Uterus (tissue), 3 donors: ENCODE measurements at regions not wholly inside any gene's neighbourhood (a gene's known extent, or its start where the extent isn't known, plus 50 kb on each side); places are given as distances from the start of the nearest gene placed in this dataset.
"Not testable (repeated sequence)": the region's sequence is repeated elsewhere in the genome, so short reads cannot be mapped to it uniquely, and the experiment has no call there.

ENCODE experiments used
- DNase-seq, 2 donors: peaks; one replicate each; pipeline ENCODE4 v3.0.0-alpha.2; 2019 to 2020
- H3K27ac ChIP-seq, 2 donors: fragments of 200-600 bp; sonication (generic); 1 replicate in 1 of 2; 2 replicates in 1 of 2; pipeline ENCODE4 v1.5.1; 2016 to 2018
- H3K27me3 ChIP-seq, 2 donors: fragments of 200-600 bp; sonication (generic); one replicate each; pipeline ENCODE4 v1.5.1; 2018 to 2019; ENCODE audit warnings: control low read depth in 1 of 2
- H3K36me3 ChIP-seq, 2 donors: fragments of 200-600 bp; sonication (generic); one replicate each; pipeline ENCODE4 v1.5.1; 2019; ENCODE audit warnings: control low read depth in 1 of 2
- H3K4me1 ChIP-seq, 2 donors: fragments of 200-600 bp; sonication (generic); one replicate each; pipeline ENCODE4 v1.5.1; 2018 to 2019; ENCODE audit warnings: control low read depth in 1 of 2
- H3K4me3 ChIP-seq, 2 donors: fragments of 200-600 bp; sonication (generic); 1 replicate in 1 of 2; 2 replicates in 1 of 2; pipeline ENCODE4 v1.5.1; 2018 to 2019; ENCODE audit warnings: mild to moderate bottlenecking in 1 of 2
- H3K9me3 ChIP-seq, 2 donors: fragments of 200-600 bp; sonication (generic); one replicate each; pipeline ENCODE4 v1.5.1; 2019; ENCODE audit warnings: control low read depth in 1 of 2
- CTCF ChIP-seq, 4 experiments: fragments of 200-600 bp in 2 of 4; fragments of 450-650 bp in 2 of 4; sonication (generic) in 2 of 4; IDR thresholded peaks; one replicate each; pipeline ENCODE4 v1.5.1; 2016 to 2019; ENCODE audit warnings: antibody characterized with exemption in 4 of 4, mild to moderate bottlenecking in 2 of 4, moderate library complexity in 1 of 4
- POLR2A ChIP-seq, 2 donors: fragments of 450-650 bp; IDR thresholded peaks; one replicate each; pipeline ENCODE4 v1.6.1; 2016; ENCODE audit warnings: antibody characterized with exemption in 2 of 2, mild to moderate bottlenecking in 1 of 2, moderate library complexity in 1 of 2
- intact Hi-C: fragments of 100-400 bp; cut with DNase I; formaldehyde crosslinking; loops from one replicate; pipeline ENCODE4 v1.15.1; 2023; ENCODE audit warnings: low total_unique reads
- donor health status: DM: yes; HTN: yes; CAD: no.

- Histone ChIP-seq H3K4me1 (no peaks in the 10 kb centered on the region), H3K4me3 (no peak overlapping the region), H3K9me3 (no peaks in the 10 kb centered on the region), H3K27ac (no peak overlapping the region), H3K27me3 (no peaks in the 10 kb centered on the region), H3K36me3 (no peaks in the 10 kb centered on the region)
- TF ChIP-seq POLR2A (IDR thresholded peaks at IDR 0.05) (no peak), CTCF (IDR thresholded peaks at IDR 0.05) (no peak)
- no peak for DNase-seq
- intact Hi-C loops = no loop called here
Observed at GRCh38 chr3:75951941-75952340, 166.6 kb upstream of the ZNF717 start.

GRCh38 chr3:75960031-75960430, 174.7 kb upstream of the ZNF717 start:
- H3K9me3 ChIP-seq, H3K4me1 ChIP-seq, H3K36me3 ChIP-seq, DNase-seq, H3K27ac ChIP-seq, H3K27me3 ChIP-seq, H3K4me3 ChIP-seq, intact Hi-C loops: not testable (repeated sequence)

GRCh38 chr3:75962054-75962453, 176.7 kb upstream of the ZNF717 start:
- intact Hi-C loops = not testable (repeated sequence)

DNA sequence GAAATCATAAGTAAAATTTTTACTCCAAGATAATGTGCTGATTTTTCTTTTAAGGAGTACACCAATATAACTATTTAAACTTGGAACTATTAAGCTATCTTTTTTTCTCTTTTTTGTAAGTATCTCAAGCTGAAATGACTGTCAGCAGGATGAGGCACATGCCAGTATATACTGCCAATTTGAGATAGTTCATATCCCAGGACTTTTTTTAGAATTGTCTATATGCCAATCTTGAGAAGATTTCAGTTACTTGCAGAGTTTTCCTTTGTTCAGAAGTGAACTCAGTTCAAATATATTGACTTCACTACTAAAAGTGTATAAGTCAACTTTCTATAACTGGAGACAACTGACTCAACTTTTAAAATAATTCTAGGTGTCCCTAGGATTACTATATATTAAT, 181.7 kb upstream of the ZNF717 start:
- DNase-seq = no peak
- H3K27ac ChIP-seq = no peak overlapping the region
- H3K36me3 ChIP-seq = no peaks in the 10 kb centered on the region
- no peaks in the 10 kb centered on the region for H3K4me1 ChIP-seq
- no peak overlapping the region for H3K4me3 ChIP-seq
- TF ChIP-seq POLR2A (IDR thresholded peaks at IDR 0.05) = no peak
- no peak for TF ChIP-seq CTCF (IDR thresholded peaks at IDR 0.05)
- H3K27me3 ChIP-seq = no peaks in the 10 kb centered on the region
- no peaks in the 10 kb centered on the region for H3K9me3 ChIP-seq
- intact Hi-C loops = no loop called here

More at GRCh38 chr3:75962054-75962453, 176.7 kb upstream of the ZNF717 start:
- H3K27me3 ChIP-seq, H3K27ac ChIP-seq, H3K9me3 ChIP-seq, DNase-seq, H3K36me3 ChIP-seq, H3K4me3 ChIP-seq, H3K4me1 ChIP-seq: not testable (repeated sequence)

GRCh38 chr3:75978686-75979085, 193.3 kb upstream of the ZNF717 start:
- DNase-seq = no peak
- no peaks in the 10 kb centered on the region for H3K9me3 ChIP-seq
- intact Hi-C loops = no loop called here
- TF ChIP-seq CTCF (IDR thresholded peaks at IDR 0.05) = no peak
- no peak for TF ChIP-seq POLR2A (IDR thresholded peaks at IDR 0.05)
- no peak overlapping the region for H3K4me3 ChIP-seq
- H3K4me1 ChIP-seq = no peaks in the 10 kb centered on the region
- H3K36me3 ChIP-seq = no peaks in the 10 kb centered on the region
- H3K27ac ChIP-seq = no peak overlapping the region
- no peaks in the 10 kb centered on the region for H3K27me3 ChIP-seq

DNA sequence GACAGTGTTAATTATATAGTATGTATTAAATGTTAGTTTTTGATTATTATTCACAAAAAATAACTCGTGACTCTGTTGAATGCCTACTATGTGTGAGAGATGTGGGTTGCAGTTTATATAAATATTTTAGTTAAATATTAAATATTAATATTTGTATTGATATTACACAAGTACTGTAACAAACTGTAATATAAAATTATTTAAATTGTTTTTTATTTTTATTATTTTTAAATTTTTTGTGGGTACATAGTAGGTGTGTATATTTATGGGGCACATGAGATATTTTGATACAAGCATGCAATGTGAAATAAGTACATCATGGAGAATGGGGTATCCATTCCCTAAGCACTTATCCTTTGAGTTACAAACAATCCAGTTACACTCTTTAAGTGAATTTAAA, 196.1 kb upstream of the ZNF717 start:
- TF ChIP-seq CTCF (IDR thresholded peaks at IDR 0.05) = no peak
- no peaks in the 10 kb centered on the region for H3K4me1 ChIP-seq
- no peaks in the 10 kb centered on the region for H3K27me3 ChIP-seq
- H3K36me3 ChIP-seq = no peaks in the 10 kb centered on the region
- no peak for DNase-seq
- H3K9me3 ChIP-seq = no peaks in the 10 kb centered on the region
- intact Hi-C loops = no loop called here
- H3K27ac ChIP-seq = no peak overlapping the region
- no peak overlapping the region for H3K4me3 ChIP-seq
